Iris pigment epithelial cell (primary cell): ENCODE measurements at regions not wholly inside any gene's neighbourhood (a gene's known extent, or its start where the extent isn't known, plus 50 kb on each side); places are given as distances from the start of the nearest gene placed in this dataset.
"Not testable (repeated sequence)": the region's sequence is repeated elsewhere in the genome, so short reads cannot be mapped to it uniquely, and the experiment has no call there.

ENCODE experiments used
- DNase-seq: peaks from one replicate; pipeline ENCODE4 v3.0.0-alpha.2; 2011; ENCODE audit warnings: low read depth

DNA sequence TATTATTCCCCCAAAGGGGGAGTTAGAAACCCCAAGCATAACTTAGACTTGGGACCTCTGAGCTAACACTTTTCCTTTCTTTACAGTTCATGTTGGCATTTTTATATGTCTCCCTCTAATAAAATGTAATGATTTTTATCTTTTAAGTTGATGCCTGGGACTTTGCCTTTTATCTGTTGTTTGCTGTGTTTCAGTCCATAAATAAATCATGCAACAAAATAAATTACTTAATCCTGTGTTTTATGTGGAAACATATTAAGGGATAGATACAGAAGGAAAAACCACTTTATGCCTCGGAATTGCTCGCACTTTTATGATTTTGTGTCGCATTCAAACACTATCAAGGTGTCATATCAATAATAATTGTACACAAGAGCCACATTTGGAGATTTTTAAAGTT, 93.7 kb upstream of the TBC1D5 start:
- DNase-seq: no peak

- no peak for DNase-seq
Measured at GRCh38 chr3:17833786-17834559, 91.5 kb upstream of the TBC1D5 start.

- peak; percentile 42 for DNase-seq
Measured at GRCh38 chr3:17832016-17832415, 89.6 kb upstream of the TBC1D5 start.

DNA sequence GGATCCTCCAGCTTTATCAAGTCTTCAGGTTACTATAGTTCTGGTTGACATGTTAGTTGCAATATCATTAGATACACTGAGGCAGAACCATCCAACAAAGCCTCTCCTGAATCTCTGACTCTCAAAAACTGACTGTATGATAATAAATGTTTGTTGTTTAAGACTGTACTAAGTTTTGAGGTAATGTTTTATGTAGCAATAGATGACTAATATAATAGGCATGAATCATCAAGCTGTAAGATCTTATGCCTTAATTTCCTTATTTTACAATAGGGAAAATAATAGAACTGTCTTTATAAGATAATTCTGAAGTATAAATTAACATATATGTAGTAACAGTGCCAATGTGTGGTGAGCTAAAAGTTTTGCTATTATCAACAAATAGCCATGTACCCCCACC, 88.9 kb upstream of the TBC1D5 start:
- DNase-seq: peak; percentile 49

- no peak for DNase-seq
Measured at GRCh38 chr3:17830788-17831187, 88.4 kb upstream of the TBC1D5 start.

DNA sequence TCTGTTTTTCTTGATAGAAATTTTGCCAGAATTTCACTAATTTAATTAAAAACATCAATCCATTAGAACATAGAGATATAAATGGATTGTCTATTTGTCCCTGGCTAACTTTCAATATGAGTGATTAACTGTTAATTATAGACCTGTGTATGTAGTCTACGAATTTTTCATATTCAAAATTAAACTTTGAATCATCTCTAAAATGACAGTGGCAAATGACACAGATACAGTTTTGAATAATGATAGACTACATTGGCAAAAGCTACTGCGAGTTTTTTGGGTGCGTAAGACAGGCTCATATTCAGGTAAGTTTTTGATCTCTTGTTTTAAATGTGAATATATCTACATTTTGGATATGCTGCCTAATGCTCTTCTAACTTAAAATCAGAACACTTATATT, 86.0 kb upstream of the TBC1D5 start:
- DNase-seq: no peak

GRCh38 chr3:17825298-17825697, 82.9 kb upstream of the TBC1D5 start:
- no peak for DNase-seq

DNA sequence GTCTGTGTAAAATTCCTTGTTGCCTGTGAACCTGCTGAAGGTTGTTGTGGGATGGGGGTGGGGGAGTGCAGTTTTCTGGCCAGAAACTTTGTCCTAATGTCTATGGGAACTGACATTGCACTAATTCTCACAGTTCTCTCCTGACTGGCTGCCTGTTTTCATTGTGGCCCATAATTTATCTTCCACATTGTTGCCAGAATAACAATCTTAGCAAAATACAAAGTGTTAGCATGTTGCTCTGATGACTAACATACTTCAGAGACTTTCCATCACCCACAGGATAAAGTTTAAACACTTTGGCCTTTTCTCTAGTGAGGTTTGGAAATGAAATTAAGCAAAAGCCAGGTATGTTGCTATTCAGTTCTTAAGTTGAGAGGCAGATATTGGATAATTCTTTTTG, 81.4 kb upstream of the TBC1D5 start:
- no peak for DNase-seq

DNA sequence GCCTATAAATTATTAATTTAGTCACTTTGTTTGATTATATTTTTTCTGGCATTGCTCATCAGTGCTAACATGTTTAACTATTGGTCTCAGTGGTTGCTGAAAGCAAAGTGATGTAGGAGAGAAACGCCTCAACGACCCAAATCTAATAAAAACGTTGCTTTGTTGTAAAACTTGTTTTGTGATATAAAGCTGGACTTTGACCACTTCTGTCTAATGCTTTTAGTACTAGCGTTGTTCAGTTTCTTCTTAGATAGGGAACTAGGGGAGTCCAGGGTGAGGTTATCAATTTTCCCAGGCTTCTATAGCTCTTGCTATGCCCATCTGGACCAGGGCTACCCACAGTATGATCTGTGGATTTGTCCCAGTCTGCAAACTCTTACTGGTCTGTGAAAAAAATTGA, 80.6 kb upstream of the TBC1D5 start:
- DNase-seq: no peak

DNA sequence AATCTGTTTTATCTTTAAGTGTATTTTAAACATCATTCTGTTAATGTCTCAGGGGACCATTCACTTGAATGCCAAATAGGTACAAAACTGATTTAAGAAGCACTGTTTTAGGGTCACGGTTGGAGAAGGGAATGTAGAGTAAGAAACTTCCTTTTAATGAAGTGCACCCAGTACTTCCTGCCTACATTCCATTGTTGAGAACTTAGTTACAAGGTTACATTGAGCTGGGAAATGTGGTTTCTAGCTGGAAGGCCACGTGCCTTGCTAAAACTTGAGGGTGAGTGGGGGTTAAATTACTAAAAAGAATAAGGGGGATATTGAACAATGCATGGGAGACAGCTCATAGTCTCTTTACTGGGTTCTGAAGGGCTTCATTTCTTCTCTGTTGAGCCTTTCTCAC, 78.3 kb upstream of the TBC1D5 start:
- DNase-seq: peak; percentile 29

- no peak for DNase-seq
Measured at GRCh38 chr3:17820275-17820674, 77.8 kb upstream of the TBC1D5 start.

DNA sequence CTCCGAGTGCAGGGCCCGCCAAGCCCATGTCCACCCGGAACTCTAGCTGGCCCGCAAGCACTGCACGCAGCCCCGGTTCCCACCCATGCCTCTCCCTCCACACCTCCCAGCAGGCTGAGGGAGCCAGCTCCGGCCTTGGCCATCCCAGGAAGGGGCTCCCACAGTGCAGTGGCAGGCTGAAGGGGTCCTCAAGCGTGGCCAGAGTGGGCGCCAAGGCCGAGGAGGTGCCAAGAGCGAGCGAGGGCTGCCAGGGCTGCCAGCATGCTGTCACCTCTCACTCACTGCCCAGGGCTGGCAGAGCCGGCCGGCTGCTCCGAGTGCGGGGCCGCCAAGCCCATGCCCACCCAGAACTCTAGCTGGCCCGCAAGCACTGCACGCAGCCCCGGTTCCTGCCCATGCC, 75.5 kb upstream of the TBC1D5 start:
- not testable (repeated sequence) for DNase-seq

- no peak for DNase-seq
Measured at GRCh38 chr3:17817545-17817944, 75.1 kb upstream of the TBC1D5 start.

DNA sequence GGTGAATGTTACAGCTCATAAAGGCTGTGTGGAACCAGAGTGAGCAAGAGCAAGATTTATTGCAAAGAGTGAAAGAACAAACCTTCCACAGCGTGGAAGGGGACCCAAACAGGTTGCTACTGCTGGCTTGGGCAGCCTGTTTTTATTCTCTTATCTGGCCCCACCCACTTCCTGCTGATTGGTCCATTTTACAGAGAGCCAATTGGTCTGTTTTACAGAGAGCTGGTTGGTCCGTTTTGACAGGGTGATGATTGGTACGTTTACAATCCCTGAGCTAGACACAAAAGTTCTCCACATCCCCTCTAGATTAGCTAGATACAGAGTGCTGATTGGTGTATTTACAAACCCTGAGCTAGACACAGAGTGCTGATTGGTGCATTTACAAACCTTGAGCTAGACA, 74.4 kb upstream of the TBC1D5 start:
- not testable (repeated sequence) for DNase-seq

DNA sequence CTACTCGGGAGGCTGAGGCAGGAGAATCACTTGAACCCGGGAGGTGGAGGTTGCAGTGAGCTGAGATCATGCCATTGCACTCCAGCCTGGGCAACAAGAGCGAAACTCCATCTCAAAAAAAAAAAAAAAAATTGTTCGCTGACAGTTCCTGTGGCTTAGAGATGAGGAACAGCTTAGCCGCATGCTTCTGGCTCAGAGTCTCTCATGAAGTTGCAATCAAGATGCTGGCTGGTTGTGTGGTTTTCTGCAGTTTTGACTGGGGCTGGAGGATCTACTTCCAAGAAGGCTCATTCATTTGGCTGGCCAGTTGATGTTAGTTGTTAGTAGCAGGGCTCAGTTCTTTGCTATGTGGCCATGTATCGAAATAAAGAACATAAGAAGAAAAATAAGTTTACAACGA, 69.9 kb upstream of the TBC1D5 start:
- DNase-seq: not testable (repeated sequence)

DNA sequence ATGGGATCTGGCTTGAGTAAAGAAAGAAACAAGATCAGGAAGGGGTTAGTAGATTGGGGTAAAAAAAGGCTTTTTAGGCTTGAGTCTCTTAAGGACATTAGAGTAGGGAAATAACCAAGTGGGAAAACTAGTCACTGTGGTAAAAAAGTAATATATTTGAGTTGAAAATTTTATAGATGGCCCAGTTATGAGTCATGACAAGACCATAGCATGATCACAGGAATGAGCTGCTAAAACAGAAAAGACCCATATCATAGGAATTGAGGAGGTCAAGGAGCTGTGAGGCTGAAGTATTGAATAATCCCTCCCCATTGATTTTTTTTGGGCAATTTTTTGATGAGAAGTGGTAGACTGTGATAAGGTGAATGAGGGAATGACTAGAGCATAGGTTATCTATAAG, 69.2 kb upstream of the TBC1D5 start:
- no peak for DNase-seq

- DNase-seq: peak; percentile 31
Measured at GRCh38 chr3:17810759-17811158, 68.3 kb upstream of the TBC1D5 start.

DNA sequence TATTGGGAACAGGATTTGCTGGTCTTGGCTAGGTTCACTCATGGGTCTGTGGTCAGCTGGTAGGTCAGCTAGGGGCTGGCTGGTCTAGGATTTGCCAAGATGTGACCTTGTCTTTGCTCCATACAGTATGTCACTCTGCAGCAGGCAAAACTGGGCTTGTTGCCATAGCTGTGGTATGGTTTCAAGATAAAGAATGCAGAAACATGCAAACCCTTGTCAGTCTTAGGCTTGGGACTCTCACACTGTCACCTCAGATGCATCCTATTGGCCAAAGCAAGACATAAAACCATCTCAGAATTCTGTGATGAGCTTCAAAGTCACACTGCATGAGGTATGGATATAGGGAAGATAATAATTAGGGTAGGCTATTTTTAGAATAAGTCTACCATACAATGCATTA, 66.6 kb upstream of the TBC1D5 start:
- peak; percentile 52 for DNase-seq

DNA sequence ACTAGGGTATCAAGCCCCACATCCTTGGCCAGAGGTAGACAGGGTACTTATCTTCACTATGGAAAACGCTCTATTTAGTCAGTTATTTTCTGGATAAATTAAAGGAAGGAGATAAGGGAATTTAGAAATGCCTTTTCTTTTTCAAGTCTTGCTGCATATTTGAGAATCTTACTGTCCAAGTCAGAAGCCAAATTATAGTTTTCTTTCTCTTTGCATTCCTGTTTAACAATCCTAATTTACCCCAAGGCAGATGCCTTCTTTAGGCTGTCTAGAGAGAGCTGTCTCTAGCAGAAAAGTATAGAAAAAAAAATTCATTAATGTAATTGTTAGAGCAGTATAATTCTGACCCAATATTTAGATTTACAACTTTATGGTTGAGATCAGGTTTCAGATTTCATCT, 64.4 kb upstream of the TBC1D5 start:
- DNase-seq: no peak

DNA sequence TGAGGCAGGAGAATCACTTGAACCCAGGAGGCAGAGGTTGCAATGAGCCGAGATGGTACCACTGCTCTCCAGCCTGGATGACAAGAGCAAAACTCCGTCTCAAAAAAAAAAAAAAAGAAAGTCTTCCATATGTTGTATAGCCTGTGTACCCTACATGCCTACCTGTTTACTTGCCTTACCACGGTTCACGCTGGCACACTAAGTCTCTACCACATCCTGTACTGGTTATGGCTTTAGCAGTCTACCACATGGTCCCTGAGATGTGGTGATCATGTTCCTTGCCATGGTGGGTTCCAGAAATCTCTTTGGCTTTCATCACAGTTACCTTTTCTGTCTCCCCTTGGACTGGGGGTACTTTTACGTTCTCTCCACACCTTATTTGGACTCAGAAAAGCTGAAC, 63.8 kb upstream of the TBC1D5 start:
- no peak for DNase-seq

- DNase-seq: no peak
Measured at GRCh38 chr3:17805461-17805940, 63.1 kb upstream of the TBC1D5 start.

DNA sequence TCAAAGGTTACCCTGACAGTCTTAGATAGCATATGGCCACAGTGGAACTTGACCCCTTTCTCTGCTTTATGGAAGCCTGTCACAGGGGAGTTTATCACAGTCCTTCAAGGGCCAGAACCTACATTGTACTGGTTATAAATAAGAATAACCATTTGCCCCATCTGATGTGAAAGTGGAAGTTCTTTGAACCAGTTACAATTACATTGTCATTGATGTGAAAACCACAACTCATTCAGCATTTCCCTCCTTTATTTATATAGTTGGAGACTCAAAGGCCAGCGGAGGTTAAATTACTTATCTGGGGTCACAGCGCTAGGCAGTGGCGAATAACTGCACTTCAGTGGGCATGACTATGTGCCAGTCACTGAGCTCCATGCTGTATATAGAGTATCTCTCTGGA, 60.5 kb upstream of the TBC1D5 start:
- no peak for DNase-seq

GRCh38 chr3:17801131-17801530, 58.7 kb upstream of the TBC1D5 start:
- DNase-seq: no peak

GRCh38 chr3:17800232-17800631, 57.8 kb upstream of the TBC1D5 start:
- peak; percentile 17 for DNase-seq
